GM23248 (cell line): ENCODE measurements at regions not wholly inside any gene's neighbourhood (a gene's known extent, or its start where the extent isn't known, plus 50 kb on each side); places are given as distances from the start of the nearest gene placed in this dataset.

ENCODE experiments used
- EZH2 ChIP-seq: fragments of 200-600 bp; sonication (generic); IDR thresholded peaks from 2 replicates; pipeline ENCODE4 v1.6.1; 2018; ENCODE audit warnings: antibody characterized with exemption, mild to moderate bottlenecking; ENCODE audit not compliant: insufficient read depth, poor library complexity, severe bottlenecking
- EZH2phosphoT487 ChIP-seq: fragments of 200-600 bp; sonication (generic); IDR thresholded peaks from 2 replicates; pipeline ENCODE4 v1.6.1; 2018; ENCODE audit warnings: antibody characterized with exemption, moderate library complexity, mild to moderate bottlenecking, low read depth; ENCODE audit not compliant: insufficient read depth

GRCh38 chr14:53871951-53872350 is 84.7 kb downstream of the BMP4 start:
- TF ChIP-seq EZH2 (no peak), EZH2phosphoT487 (no peak)
